ENCODE measurements at regions not wholly inside any gene's neighbourhood (a gene's known extent, or its start where the extent isn't known, plus 50 kb on each side); places are given as distances from the start of the nearest gene placed in this dataset.

DNA sequence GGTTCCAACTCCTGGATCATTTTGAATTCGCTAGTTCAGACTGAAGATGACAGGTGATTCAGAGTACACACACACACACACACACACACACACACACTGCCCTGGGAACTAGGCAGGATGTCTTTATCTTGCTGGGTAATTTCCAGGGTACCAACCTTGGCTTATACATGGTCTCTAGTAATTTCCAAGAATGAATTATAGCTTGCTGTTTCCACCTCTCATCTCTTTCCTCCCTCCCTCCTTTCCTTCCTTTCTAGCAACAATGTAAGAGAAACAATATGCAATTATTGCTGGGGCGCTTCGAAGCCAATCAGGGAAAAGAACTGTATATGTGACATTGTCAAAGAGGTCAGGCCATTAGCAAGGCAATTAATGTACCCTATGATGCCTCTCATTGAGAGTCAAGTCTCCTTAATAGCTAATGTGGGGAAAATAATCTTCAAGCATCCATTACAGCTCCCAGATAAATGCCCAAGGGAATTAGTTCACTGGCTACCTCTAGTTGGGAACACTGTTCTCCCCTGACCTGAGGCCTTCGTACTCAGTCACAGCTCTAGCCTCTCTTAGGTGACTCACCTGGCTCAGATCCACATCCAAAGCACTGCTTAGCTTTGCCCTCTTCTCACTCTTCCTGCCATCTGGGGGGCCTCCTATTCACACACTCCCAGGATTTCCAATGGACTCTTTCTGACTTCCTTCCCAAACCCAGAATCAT is 311.5 kb downstream of the PPP1R2C start:
- TF ChIP-seq, protein P1, sequence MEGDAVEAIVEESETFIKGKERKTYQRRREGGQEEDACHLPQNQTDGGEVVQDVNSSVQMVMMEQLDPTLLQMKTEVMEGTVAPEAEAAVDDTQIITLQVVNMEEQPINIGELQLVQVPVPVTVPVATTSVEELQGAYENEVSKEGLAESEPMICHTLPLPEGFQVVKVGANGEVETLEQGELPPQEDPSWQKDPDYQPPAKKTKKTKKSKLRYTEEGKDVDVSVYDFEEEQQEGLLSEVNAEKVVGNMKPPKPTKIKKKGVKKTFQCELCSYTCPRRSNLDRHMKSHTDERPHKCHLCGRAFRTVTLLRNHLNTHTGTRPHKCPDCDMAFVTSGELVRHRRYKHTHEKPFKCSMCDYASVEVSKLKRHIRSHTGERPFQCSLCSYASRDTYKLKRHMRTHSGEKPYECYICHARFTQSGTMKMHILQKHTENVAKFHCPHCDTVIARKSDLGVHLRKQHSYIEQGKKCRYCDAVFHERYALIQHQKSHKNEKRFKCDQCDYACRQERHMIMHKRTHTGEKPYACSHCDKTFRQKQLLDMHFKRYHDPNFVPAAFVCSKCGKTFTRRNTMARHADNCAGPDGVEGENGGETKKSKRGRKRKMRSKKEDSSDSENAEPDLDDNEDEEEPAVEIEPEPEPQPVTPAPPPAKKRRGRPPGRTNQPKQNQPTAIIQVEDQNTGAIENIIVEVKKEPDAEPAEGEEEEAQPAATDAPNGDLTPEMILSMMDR (IDR thresholded peaks at IDR 0.05; ENCODE audit: insufficient read depth, low read length, poor library complexity, severe bottlenecking), result no peak
- TF ChIP-seq EZH2phosphoT487 (conservative IDR thresholded peaks at IDR 0.05; ENCODE audit: low read length), result no peak

All from SU-DHL-6 (cell line).